ENCODE measurements at regions not wholly inside any gene's neighbourhood (a gene's known extent, or its start where the extent isn't known, plus 50 kb on each side); places are given as distances from the start of the nearest gene placed in this dataset.

DNA sequence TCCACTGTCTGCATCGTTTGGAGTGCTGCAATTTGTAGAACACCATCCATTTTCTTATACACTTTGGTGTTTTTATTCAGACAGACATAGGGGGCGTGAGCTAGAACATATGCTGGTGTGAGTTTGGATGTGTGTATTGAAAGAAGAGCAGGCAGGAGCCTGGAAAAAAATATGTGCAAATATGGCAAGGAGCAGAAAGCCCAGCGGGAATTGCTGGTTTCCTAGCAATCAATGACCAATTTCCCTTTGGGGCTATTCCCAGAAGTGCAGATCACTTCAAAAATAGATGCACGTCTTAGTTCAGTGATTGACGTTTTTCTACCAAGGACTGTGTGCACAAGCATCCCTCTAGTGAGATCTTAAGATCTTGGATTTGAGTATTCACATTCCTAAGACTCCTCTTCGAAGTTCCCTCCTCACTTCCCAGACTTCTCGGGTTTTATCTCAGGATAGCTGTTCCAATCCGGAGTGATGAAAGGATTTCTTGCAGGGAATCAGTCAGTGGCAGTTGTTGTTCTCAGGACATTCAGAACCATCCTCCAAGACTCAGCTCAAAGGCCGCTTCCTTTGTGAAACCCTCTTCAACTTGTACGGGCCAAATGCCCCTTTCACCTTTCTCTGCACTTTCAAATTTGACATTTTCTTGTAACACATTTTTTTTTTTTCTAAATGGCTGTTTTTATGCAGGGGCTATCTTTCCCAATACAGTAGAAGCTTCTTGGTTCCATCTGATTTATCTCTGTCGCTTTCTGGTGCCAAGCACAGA is 268.7 kb upstream of the ASIC2 start:
- H3K36me3 ChIP-seq: no peaks in the 10 kb centered on the region
- no peak overlapping the region for H3K27ac ChIP-seq
- no peak overlapping the region for H3K4me3 ChIP-seq
- no peak for DNase-seq
- WGBS, 2 donors: 50 to 53% methylated on average over 11 of the region's 11 CpGs
- H3K9me3 ChIP-seq: no peaks in the 10 kb centered on the region
- no peaks in the 10 kb centered on the region for H3K4me1 ChIP-seq
- intact Hi-C loops (cut with DNase I): no loop called here
- TF ChIP-seq EP300 (IDR thresholded peaks at IDR 0.05) (no peak), POLR2A (IDR thresholded peaks at IDR 0.05) (no peak), POLR2AphosphoS5 (IDR thresholded peaks at IDR 0.05) (no peak)
- TF ChIP-seq, protein P1, sequence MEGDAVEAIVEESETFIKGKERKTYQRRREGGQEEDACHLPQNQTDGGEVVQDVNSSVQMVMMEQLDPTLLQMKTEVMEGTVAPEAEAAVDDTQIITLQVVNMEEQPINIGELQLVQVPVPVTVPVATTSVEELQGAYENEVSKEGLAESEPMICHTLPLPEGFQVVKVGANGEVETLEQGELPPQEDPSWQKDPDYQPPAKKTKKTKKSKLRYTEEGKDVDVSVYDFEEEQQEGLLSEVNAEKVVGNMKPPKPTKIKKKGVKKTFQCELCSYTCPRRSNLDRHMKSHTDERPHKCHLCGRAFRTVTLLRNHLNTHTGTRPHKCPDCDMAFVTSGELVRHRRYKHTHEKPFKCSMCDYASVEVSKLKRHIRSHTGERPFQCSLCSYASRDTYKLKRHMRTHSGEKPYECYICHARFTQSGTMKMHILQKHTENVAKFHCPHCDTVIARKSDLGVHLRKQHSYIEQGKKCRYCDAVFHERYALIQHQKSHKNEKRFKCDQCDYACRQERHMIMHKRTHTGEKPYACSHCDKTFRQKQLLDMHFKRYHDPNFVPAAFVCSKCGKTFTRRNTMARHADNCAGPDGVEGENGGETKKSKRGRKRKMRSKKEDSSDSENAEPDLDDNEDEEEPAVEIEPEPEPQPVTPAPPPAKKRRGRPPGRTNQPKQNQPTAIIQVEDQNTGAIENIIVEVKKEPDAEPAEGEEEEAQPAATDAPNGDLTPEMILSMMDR (IDR thresholded peaks at IDR 0.05): no peak
- no peaks in the 10 kb centered on the region for H3K27me3 ChIP-seq

GRCh38 chr17:33562792-33563191 is 269.7 kb upstream of the ASIC2 start:
- Histone ChIP-seq H3K4me1 (no peaks in the 10 kb centered on the region), H3K36me3 (no peaks in the 10 kb centered on the region), H3K27ac (no peak overlapping the region), H3K9me3 (no peaks in the 10 kb centered on the region), H3K27me3 (no peaks in the 10 kb centered on the region), H3K4me3 (no peak overlapping the region)
- intact Hi-C loops (cut with DNase I): no loop called here
- no peak for DNase-seq
- WGBS, 2 donors: 55 to 78% methylated on average over 1 of the region's 1 CpG
- TF ChIP-seq POLR2A (IDR thresholded peaks at IDR 0.05) (no peak), POLR2AphosphoS5 (IDR thresholded peaks at IDR 0.05) (no peak), EP300 (IDR thresholded peaks at IDR 0.05) (no peak)
- TF ChIP-seq, protein P1 (IDR thresholded peaks at IDR 0.05): no peak

- 64 to 80% methylated on average over 3 of the region's 3 CpGs for WGBS, 2 donors
- no peak overlapping the region for H3K27ac ChIP-seq
- intact Hi-C loops (cut with DNase I): no loop called here
Measured at GRCh38 chr17:33564146-33564545, 271.1 kb upstream of the ASIC2 start.

DNA sequence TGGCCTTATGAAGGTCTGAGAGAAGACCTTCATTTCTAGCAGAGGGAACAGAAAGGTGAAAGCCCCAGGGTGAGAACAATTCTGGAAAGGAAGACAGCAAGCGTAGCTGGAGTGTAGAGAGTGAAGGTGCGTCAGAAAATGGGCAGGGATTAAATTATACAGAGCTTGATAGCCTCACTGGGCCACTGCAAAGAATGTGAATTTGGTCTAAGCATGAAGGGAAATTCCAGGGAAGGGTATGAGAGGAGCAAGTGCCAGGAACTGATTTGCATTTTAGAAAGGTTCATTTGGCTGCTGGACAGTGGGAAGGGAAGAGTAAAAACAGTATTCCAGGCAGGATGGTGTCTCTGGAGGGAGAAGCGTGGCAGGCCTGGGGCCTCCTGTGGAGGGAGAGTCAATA is 274.1 kb upstream of the ASIC2 start:
- Histone ChIP-seq H3K4me3 (no peak overlapping the region), H3K4me1 (no peaks in the 10 kb centered on the region), H3K36me3 (no peaks in the 10 kb centered on the region), H3K27me3 (no peaks in the 10 kb centered on the region), H3K9me3 (no peaks in the 10 kb centered on the region), H3K27ac (no peak overlapping the region)
- no peak for DNase-seq
- TF ChIP-seq EP300 (IDR thresholded peaks at IDR 0.05): no peak
- no peak for TF ChIP-seq POLR2A (IDR thresholded peaks at IDR 0.05)
- TF ChIP-seq, protein P1 (IDR thresholded peaks at IDR 0.05): no peak
- TF ChIP-seq POLR2AphosphoS5 (IDR thresholded peaks at IDR 0.05): no peak
- 78 to 84% methylated on average over 3 of the region's 3 CpGs for WGBS, 2 donors
- intact Hi-C loops (cut with DNase I): no loop called here

More at GRCh38 chr17:33564146-33564545, 271.1 kb upstream of the ASIC2 start:
- no peak overlapping the region for H3K4me3 ChIP-seq
- no peaks in the 10 kb centered on the region for H3K4me1 ChIP-seq
- H3K9me3 ChIP-seq: no peaks in the 10 kb centered on the region
- no peak for DNase-seq
- H3K27me3 ChIP-seq: no peaks in the 10 kb centered on the region
- H3K36me3 ChIP-seq: no peaks in the 10 kb centered on the region
- TF ChIP-seq EP300 (IDR thresholded peaks at IDR 0.05): no peak
- TF ChIP-seq, protein P1 (IDR thresholded peaks at IDR 0.05): no peak

DNA sequence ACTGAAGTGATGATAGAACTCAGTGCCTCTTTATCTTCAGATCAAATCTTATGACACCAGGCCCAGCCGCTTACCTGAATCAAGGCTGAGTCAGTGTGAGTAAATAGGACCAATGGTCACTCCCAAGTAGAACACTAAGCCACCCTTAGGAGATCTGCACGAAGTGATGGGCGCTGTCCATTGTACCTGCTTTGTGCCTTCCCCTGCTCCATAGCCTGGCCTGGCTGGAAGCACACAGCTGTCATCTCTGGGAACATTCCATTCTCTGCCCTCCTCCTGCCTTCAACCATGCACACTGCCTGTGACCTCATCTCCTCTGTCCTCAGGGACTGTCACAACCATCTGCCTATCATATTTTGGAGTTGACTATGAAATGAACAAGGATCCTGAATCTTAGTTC is 279.5 kb upstream of the ASIC2 start:
- H3K27ac ChIP-seq: no peak overlapping the region
- no peaks in the 10 kb centered on the region for H3K27me3 ChIP-seq
- intact Hi-C loops (cut with DNase I): no loop called here
- TF ChIP-seq POLR2A (IDR thresholded peaks at IDR 0.05) (no peak), POLR2AphosphoS5 (IDR thresholded peaks at IDR 0.05) (no peak), EP300 (IDR thresholded peaks at IDR 0.05) (no peak)
- TF ChIP-seq, protein P1 (IDR thresholded peaks at IDR 0.05): no peak
- DNase-seq: no peak
- WGBS, 2 donors: 58 to 62% methylated on average over 3 of the region's 3 CpGs
- H3K4me3 ChIP-seq: no peak overlapping the region
- no peaks in the 10 kb centered on the region for H3K36me3 ChIP-seq
- no peaks in the 10 kb centered on the region for H3K4me1 ChIP-seq
- H3K9me3 ChIP-seq: no peaks in the 10 kb centered on the region
